Omental fat pad (tissue), 3 donors: ENCODE measurements at regions not wholly inside any gene's neighbourhood (a gene's known extent, or its start where the extent isn't known, plus 50 kb on each side); places are given as distances from the start of the nearest gene placed in this dataset.

ENCODE experiments used
- ATAC-seq: fragments of 150-250 bp; one replicate; pipeline ENCODE4 v1.9.1; 2016; ENCODE audit warnings: mild to moderate bottlenecking, moderate library complexity; ENCODE audit not compliant: low FRiP score
- DNase-seq: peaks from one replicate; pipeline ENCODE4 v3.0.0-alpha.2; 2019; ENCODE audit warnings: low spot score
- CTCF ChIP-seq, 3 donors: fragments of 450-650 bp; IDR thresholded peaks; one replicate each; pipeline ENCODE4 v1.5.1; 2016 to 2017; ENCODE audit warnings: antibody characterized with exemption in 3 of 3, mild to moderate bottlenecking in 3 of 3, moderate library complexity in 2 of 3

GRCh38 chr6:156725712-156726111 lies 51.5 kb upstream of the ARID1B start:
- no peak for DNase-seq
- no peak for ATAC-seq
- no peak for TF ChIP-seq CTCF (IDR thresholded peaks at IDR 0.05)

- DNase-seq = no peak
Observed at GRCh38 chr6:156720691-156721685, 56.2 kb upstream of the ARID1B start.

GRCh38 chr6:156719720-156720563 lies 57.2 kb upstream of the ARID1B start:
- peak; percentile 88 for DNase-seq
- no peak for TF ChIP-seq CTCF (IDR thresholded peaks at IDR 0.05)
- peak; percentile 100 for ATAC-seq

More at GRCh38 chr6:156720691-156721685, 56.2 kb upstream of the ARID1B start:
- TF ChIP-seq CTCF (IDR thresholded peaks at IDR 0.05) = no peak
- no peak for ATAC-seq

- ATAC-seq (no peak), DNase-seq (no peak)
- TF ChIP-seq CTCF (IDR thresholded peaks at IDR 0.05) = no peak
Observed at GRCh38 chr6:156719395-156719719, 57.8 kb upstream of the ARID1B start.

GRCh38 chr6:156718647-156719394 lies 58.4 kb upstream of the ARID1B start:
- no peak for DNase-seq
- ATAC-seq = no peak
- no peak for TF ChIP-seq CTCF (IDR thresholded peaks at IDR 0.05)

GRCh38 chr6:156717542-156717941 lies 59.6 kb upstream of the ARID1B start:
- no peak for DNase-seq
- no peak for TF ChIP-seq CTCF (IDR thresholded peaks at IDR 0.05)
- ATAC-seq = no peak
